Stromal cell of bone marrow (primary cell): ENCODE measurements at regions not wholly inside any gene's neighbourhood (a gene's known extent, or its start where the extent isn't known, plus 50 kb on each side); places are given as distances from the start of the nearest gene placed in this dataset.
"Not testable (repeated sequence)": the region's sequence is repeated elsewhere in the genome, so short reads cannot be mapped to it uniquely, and the experiment has no call there.

Source experiments
- DNase-seq: peaks from one replicate; pipeline ENCODE4 v3.0.0-alpha.2; 2012; ENCODE audit warnings: low read depth

- no peak for DNase-seq
Measured at GRCh38 chr1:67947114-67947513, 103.3 kb downstream of the DIRAS3 start.

- no peak for DNase-seq
Measured at GRCh38 chr1:67945733-67946374, 104.6 kb downstream of the DIRAS3 start.

GRCh38 chr1:67942274-67942673 lies 108.2 kb downstream of the DIRAS3 start:
- DNase-seq, result no peak

DNA sequence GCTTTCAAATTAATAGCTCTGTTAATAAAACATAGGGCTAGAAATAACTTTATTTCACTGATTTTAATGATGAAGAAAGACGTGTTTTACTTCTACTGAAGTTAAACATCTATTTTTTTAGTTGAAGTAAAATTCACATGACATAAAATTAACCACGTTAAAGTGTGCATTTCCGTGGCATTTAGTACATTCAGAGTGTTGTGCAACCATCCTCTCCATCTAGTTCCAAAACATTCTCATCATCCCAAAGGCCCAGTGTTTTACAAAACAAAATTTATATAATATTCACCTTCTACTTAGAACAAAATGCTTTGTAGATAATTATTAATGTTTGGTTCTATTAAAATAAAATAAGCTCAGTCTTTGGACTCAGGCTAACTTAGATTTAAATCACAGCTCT lies 108.5 kb upstream of the GNG12 start:
- no peak for DNase-seq

GRCh38 chr1:67941155-67941554 lies 107.9 kb upstream of the GNG12 start:
- no peak for DNase-seq

DNA sequence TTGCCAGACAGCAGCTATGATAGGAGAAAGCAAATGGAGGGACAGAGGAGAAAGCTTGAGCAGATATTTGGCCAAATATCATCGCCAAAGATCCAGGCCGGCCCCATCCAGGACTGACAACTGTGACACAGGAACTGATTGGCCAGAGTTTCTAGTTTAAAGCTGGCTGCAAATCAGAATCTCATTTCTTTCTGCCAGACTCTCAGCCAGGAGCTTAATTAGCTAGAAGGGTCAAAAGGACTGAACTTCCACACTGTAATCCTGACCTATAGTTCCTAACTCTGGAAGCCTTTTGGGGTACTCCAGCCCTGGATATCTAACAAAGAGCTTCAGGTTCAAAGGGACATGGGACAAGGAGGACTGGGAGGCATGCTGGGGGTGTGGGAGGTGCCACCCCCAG lies 106.7 kb upstream of the GNG12 start:
- no peak for DNase-seq

- DNase-seq, result no peak
Measured at GRCh38 chr1:67939186-67939743, 106.0 kb upstream of the GNG12 start.

DNA sequence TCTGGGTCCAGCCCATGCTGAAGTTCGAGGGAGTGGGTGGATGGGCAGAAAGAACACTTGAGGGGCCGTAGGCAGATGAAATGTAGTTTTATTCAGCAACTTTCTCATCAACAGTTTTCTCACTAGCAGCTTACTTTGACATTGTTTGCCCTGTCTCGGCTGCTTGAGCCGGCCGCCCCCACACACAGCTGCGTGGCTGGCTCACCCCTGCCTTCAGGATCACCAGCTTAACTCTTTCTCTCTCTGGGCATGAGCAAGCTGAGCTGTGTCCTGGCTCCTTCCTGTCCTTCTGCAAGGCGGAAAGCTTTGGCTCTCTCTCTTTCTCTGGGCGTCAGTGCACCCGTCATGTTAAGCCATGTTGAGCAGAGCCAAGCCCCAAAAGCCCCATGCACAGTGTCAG lies 104.4 kb upstream of the GNG12 start:
- no peak for DNase-seq

DNA sequence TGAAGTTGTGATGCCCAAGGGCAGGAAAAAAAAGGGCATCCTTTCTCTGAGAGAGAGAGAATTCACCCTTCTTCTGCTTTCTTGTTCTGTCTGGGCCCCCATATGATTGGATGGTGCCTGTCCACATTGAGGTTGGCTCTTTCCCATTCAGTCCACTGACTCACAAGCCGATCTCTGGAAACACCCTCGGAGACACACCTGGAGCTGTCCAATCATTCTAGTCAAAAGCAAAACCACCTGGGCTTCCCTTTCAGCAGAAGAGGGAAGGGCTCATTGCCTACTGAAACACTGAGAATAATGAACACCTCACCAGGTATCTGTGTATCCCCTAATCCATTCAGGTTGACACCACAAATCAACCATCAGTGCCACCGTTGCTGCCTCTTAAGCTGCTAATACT lies 103.7 kb upstream of the GNG12 start:
- DNase-seq, result no peak

DNA sequence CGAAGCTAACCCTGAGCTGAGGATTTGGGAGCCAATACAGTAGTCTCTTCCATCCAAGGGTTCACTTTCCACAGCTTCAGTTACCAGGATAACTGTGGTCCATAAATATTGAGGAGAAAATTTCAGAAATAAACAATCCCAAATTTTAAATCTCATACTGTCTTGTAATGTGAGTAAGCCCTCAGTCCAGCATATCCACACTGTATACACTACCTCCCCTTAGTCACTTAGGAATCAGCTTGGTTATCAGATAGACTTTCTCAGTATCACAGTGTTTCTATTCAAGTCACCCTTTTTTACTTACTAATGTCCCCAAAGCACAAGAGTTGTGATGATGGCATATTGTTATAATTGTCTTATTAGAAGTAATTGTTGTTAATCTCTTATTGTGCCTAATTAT lies 102.3 kb upstream of the GNG12 start:
- no peak for DNase-seq

DNA sequence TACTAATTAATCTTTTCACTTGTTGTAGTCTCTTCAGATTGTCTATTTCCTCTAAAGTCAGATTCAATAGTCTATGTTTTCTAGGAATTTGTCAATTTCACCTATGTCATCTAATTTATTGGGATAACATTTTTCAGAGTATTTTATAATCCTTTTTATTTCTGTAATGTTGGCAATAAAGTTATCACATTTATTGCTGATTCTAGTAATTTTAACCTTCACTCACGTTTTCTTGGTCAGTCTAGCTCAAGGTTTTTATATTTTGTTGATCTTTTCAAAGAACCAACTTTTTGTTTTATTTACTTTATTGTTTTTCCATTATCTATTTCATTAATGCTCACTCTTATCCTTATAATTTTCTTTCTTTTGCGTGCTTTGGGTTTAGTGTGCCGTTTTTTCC lies 97.9 kb upstream of the GNG12 start:
- DNase-seq, result no peak

DNA sequence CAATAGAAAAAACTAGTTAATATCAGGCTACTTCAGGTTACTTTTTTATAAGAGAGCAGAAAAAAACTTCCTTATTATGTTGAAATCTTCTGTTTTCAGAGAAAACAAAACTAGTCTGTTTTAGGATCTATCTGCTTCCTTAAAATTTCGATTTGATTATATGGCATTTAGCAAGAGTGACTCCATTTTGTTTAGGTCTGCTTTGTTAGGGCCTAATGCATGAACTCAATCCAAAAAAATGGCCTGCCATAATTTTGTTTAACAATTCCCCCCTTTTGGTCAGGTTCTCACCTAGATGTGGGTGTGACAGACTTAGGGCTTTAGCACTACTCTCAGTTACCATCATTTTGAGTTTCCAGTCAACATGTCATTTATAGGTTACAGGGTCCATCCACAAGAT lies 89.8 kb upstream of the GNG12 start:
- no peak for DNase-seq

- DNase-seq, result no peak
Measured at GRCh38 chr1:67921725-67922489, 88.6 kb upstream of the GNG12 start.

GRCh38 chr1:67919274-67920072 lies 86.2 kb upstream of the GNG12 start:
- no peak for DNase-seq

DNA sequence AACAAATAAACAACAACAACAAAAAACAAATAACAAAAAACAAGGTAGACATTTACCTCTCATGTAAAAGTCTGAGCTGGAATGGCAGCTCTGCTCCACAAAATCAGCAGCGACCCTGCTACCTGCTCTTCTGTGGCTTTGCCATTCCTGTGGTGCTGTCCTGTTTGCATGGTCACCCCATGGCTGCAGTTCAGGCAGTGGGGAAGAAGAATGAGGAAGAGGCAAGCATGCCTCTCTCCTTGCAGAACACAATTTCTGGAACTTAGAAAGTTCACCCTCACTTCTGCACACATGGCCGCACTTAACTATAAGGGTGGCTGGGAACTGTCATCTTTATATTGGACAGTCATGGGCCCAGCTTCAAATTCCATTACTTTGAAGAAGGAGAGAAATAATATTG lies 84.8 kb upstream of the GNG12 start:
- DNase-seq, result no peak

GRCh38 chr1:67917006-67917405 lies 83.7 kb upstream of the GNG12 start:
- DNase-seq, result no peak

DNA sequence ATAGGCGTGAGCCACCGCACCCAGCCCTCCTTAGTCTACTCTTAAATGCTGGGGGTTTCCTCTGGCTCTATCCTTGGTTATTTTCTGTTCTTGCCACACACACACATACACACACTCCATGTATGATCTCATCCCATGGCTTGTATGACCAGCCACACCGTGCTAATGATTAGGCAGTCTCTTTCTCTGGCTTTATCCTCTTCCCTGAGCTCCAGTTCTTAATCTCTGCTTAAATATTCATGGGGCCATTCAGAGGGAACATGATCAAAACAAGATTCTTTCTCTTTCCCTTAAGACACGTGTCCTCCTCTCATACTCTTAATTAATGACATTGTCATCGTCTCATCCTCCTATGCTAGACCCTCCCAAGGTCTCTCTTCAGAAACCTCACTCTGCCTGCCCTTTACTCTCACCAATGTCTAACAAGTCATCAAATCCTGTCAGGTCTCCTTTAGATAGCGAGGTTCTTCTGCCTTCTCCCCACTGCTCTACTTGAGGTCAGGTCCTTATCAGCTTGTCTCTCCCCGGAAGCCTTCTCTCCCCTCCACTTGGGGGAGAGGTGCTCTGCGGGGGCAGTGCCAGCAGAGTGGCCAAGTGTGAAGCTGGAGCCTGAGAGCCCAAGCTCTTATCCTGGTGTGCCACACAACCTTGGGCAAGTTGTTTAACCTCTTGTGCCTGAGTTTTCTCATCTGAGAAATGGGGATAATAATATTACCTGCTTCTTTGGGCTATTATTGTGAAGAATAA lies 83.0 kb upstream of the GNG12 start:
- DNase-seq, result no peak

DNA sequence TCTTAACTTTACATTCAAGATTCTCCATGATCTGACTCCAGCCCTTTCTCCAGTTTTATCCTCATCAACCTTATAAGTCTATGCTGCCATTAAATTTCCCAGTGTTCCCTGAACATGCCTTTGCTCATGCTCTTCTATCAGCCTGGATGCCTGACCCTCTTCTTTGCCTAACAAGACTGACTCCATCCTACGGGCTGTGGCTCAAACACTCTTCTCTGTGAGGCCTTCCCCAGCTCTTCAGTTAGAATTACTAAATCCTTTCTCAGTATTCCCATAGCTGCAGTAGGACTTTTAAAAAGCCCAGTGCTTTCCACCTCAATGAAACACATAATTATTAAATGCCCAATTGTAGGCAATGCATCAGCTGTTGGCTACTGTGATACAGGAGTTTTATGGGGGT lies 76.5 kb upstream of the GNG12 start:
- DNase-seq, result no peak

DNA sequence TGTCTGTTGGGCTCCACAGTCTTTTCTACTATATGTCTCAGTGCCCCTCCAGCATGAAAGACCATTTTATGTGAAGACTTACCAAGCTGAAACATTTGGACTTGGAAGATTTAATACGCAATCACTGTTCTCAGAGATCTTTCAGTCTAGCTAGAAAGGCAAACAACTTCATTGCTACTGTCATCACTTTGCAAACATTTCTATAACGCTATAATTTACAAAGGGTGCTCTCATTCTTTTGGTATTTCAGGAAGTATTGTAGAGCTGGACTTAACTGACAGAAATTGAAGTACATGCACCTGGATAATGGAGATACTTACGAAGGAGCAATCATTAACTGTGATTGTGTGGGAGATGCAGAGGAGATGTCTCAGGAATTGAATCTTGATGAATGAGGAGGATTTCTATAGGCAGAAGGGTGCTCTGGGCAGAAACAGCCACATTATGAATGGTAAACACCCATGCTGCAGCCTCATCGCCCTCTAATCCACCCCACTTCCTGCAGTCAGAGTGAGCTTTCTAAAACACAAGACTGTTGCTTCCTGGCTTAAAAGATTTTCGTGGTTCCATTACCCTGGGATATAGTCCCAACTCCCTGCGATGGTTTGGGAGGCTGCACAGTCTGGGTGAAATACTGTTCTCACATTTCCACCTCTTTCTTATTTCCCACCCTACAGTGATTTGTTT lies 75.1 kb upstream of the GNG12 start:
- no peak for DNase-seq

DNA sequence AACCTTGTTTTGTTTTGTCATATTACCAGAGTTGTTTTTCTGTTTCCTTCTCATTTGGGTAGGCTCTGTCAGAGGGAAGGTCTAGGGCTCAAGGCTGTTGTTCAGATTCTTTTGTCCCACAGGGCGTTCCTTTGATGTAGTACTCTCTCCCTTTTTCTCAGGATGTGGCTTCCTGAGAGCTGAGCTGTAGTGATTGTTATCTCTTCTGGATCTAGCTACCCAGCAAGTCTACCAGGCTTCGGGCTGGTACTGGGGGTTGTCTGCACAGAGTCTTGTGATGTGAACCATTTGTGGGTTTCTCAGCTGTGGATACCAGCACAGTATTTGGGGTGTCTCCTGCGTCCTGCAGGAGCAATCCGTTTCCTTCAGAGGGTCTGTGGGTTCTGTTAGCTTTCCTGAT lies 74.2 kb upstream of the GNG12 start:
- not testable (repeated sequence) for DNase-seq

DNA sequence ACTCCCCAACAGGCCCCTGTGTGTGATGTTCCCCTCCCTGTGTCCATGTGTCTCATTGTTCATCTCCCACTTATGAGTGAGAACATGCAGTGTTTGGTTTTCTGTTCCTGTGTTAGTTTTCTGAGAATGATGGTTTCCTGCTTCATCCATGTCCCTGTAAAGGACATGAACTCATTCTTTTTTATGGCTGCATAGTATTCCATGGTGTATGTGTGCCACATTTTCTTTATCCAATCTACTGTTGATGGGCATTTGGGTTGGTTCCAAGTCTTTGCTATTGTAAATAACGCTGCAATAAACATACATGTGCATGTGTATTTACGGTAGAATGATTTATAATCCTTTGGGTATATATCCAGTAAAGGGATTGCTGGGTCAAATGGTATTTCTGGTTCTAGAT lies 72.7 kb upstream of the GNG12 start:
- not testable (repeated sequence) for DNase-seq
